Stimulated activated CD4-positive, alpha-beta T cell treated with anti-CD3 and anti-CD28 coated beads, Interleukin-4, amount 100 ng/mL, for 24 hours (primary cell): ENCODE measurements at regions not wholly inside any gene's neighbourhood (a gene's known extent, or its start where the extent isn't known, plus 50 kb on each side); places are given as distances from the start of the nearest gene placed in this dataset.

ENCODE experiments used
- DNase-seq: peaks from one replicate; pipeline ENCODE4 v3.0.0-alpha.2; 2020

DNA sequence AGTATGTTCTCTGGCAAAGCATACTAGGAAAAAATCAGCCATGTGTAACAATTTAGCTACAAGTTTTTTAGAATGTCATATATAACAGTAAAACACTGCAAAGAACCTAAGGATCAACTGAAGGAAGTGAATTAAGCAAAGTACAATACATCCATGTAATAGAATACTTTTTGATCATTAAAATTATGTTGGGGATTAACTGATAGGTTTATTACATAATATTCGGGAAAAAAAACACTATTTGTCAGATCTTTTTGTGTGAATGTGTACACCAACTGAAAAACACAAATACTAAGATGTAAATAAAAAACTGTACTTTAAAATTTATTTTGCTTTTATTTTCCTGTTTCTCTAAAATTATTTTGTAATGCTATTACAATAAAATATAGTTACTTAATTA lies 185.5 kb upstream of the DYNLRB2 start:
- no peak for DNase-seq

GRCh38 chr16:80350061-80350460 lies 190.7 kb upstream of the DYNLRB2 start:
- DNase-seq = no peak

- DNase-seq = no peak
Measured at GRCh38 chr16:80347900-80348299, 192.9 kb upstream of the DYNLRB2 start.

DNA sequence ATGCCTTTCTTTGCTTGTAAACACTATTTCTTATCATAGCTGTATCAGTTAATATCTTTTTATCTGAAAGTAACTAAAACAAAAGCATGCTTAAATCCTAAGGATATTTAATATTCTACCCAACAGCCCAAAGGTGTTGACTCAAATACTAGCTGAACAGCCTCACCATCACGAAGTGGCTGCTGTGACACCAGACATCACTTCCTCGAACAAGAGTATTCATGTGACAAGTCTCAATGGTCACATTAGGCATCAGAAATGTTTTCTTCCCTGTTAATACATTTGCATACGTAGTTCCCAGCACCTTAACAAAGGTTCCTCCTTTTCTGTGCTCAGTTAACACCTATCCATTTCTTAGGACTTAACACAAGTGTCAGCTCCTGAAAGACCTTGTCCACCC lies 193.8 kb upstream of the DYNLRB2 start:
- DNase-seq = no peak

DNA sequence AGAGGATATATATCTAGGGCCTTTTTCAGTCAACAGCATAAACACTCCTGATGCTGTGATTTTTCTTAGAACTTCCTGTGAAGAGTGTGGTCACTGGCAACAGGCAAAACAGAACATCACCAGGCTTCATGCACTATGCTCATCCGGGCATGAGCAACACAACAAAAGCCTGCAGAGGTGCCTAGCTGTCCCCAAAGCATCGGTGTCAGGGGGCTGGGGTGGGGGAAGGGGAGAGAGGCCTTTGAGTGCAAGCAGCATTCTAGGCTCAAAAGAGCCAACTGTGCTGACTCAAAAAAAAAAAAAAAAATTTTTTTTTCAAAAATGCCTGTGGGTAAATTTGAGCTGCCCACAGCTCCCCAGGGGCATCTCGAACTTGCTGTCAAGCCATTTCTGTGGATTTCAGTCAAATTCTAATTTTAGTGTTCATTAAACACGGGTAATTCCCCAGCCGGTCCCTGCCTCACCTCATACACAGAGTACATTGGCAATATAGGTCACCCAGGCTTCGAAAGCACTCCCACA lies 194.6 kb upstream of the DYNLRB2 start:
- DNase-seq = no peak

- no peak for DNase-seq
Measured at GRCh38 chr16:80345701-80346100, 195.1 kb upstream of the DYNLRB2 start.

DNA sequence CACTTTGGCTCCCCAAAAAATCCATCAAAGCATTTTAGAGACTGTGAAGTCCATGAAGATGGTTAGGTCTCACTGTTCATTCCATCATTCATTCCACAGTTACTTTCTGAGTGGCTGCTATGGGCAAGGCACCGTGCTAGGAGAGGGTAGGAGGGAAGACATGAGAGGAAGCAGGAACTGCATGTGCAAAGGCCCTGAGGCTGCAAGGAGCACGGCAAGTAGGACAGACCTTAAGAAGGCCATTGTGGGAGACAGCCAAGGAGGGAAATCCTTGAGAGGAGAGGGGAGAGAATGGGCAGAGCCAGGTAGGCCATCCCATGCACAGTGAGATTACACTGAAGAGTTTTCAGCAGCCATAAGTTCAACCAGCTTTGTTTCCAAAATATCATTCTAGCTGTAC lies 196.2 kb upstream of the DYNLRB2 start:
- DNase-seq = no peak

DNA sequence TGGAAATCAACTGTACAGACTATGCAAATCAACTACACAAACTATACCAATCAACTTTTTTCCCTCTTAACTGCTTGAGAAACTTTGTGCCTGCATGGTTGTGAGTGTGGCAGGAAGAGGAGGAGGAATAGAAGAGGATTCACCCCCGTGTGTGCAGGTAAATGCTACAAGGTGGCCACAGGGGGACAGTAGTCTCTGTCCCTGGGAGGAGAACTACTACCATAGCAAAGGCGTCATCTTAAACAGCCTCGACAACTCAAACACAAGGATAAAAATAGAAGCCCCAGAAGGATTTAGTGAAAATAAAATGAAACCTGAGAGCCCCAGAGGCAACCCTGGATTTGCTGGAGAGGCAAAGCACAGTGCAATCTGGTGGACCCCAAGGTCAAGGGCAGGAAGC lies 199.5 kb upstream of the DYNLRB2 start:
- no peak for DNase-seq

DNA sequence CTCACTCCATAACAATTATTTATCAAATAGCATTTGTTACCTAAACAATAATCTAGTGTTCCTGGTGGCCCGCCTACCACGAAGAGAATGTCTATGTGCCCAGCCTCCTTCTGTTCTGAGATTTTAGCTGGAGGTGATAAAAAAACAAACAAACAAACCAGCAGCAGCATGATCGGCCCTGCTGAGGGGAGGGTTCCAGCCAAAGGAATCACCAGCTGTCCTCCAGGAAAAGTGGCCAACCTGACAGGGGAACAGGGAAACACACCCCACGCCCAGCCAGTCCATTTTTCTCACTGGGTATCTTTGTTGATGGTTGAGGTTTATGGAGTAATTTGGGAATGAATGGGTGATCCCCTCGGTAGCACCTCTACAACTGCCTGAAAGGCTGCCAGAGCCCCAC lies 203.0 kb upstream of the DYNLRB2 start:
- DNase-seq = no peak

DNA sequence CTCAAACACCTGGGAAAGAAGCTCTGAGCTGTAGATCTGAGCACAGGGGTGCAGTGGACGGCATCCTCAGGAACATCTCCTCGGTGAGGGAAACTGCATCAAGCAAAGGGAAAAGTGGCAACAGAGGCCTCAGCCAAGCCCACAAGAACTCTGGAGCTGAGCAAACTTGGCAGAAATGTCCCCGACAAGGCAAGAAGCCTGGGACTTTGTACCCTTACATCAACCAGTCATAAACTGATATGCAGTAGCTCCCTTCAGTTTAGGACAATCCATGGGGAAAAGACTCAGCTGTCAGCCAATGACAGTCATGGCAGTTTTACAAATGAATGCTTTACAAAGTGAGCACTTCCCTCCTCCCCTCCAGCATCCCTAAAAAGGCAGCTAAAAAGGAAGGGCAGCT lies 210.0 kb upstream of the DYNLRB2 start:
- DNase-seq = no peak

DNA sequence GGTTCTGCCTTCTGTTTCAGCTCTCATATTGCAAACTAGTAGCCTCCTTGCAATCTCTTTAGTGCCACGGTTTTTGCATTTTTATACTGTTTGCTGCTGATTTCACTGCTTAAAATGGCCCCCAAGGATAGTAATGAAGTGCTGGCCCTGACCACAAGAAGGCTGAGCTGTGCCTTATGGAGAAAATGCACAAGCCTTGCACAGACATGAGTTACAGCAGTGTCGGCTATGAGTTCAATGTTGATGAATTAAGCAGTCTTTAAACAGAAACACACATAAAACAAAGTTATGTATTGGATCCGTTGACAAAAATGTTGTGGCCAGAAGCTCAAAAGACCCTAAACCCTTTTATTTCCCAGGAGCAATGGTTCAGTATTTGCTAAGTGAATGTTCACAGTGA lies 210.6 kb upstream of the DYNLRB2 start:
- DNase-seq = no peak

DNA sequence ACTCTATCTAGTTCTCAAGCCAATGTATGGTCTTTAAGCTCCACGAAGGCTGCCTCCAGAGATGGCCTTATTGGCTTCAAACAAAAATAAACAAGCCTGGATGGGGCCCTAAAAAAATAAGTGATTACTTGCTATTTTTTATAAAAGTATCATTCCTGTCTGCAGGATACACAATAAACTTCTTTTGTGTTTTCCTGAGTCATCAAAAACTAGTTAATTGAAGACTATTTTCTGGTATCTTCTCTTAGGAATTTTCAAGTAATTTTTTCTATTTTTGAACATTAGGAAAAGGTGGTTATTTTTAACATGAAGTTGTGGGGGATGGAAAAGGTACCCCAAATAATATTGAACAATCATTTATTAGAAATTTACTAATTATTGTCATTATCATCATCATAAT lies 213.1 kb upstream of the DYNLRB2 start:
- DNase-seq = no peak

DNA sequence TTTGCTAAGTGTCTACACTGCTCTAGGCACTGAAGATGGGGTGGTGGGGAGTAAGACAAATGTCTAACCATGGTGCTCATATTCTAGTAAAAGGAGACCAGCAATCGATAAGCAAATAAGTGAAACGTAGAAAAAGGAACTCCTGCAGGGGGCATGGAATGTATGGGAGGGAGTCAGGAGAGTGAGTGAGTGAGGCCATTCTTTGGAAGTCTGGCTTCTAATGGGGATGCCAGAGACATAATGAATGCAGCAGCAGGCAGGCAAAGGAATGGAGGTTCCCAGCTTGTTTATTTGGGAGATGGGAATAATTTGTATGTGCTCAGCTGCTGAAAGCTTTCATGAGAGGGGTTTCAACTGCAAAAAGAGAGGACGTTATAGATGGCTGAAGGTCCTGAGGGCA lies 216.4 kb upstream of the DYNLRB2 start:
- no peak for DNase-seq

- no peak for DNase-seq
Measured at GRCh38 chr16:80323808-80324195, 217.0 kb upstream of the DYNLRB2 start.

GRCh38 chr16:80323187-80323807 lies 217.5 kb upstream of the DYNLRB2 start:
- no peak for DNase-seq

- DNase-seq = no peak
Measured at GRCh38 chr16:80319181-80319580, 221.6 kb upstream of the DYNLRB2 start.

- no peak for DNase-seq
Measured at GRCh38 chr16:80318107-80318506, 222.7 kb upstream of the DYNLRB2 start.

DNA sequence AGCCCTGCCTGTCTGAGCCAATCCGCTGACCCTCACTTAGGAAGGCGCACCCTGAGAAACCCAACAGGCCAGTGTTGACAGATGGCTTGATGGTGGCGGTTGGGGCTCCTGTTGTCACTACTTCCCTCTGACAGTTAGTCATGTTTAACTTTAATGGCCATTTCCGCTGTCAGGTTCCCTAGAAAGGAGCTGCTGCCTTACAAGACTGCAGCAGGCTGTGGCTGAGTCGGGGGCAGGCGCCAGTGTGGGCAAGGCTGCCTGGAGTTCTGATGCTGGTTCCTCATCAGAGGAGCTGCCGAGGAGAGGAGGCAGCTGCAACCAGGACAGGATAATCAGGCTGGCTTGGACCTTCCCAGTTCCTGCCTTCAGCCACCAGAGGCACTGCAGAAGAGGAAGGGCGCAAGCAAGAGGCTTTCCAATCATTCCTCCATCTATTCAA lies 223.2 kb upstream of the DYNLRB2 start:
- DNase-seq = no peak

DNA sequence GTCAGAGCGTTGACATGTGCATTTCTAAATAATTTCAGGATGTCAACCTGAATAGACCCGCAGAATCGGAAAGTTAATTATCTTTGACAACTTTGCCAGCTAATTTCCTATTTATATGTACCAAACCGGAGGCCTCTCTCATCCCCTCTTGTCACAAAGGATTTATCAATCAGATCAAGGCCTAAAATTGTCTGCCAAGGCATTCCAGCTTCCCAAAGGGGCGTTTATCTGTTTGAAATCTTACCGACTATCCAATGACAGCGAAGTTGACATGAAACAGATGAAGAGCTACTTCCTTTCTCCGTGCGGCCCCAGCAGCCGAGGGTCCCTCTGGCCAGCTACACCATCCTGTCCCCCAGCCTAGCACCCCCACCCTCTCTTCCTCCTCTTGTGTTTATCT lies 223.7 kb upstream of the DYNLRB2 start:
- no peak for DNase-seq

DNA sequence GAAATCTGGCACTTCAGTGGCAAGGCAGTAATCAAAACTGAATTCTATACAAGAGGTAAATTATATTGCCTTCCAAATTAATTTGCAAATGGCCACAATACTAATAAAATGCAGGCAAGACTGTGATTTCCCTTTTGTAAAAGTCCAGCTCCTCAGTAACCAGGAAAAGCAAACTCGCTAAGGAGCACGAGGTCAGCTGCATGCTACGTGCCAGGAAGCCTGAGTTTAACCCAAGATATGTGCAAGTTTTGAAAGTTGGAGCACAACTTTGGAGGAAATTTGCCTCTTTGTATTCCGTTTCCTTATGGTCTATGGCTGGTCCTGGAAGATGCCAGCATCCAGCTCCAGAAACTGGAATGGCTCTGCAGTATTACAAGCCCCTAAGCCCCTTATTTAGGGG lies 226.8 kb upstream of the DYNLRB2 start:
- DNase-seq = no peak

- no peak for DNase-seq
Measured at GRCh38 chr16:80309178-80309577, 231.6 kb upstream of the DYNLRB2 start.

DNA sequence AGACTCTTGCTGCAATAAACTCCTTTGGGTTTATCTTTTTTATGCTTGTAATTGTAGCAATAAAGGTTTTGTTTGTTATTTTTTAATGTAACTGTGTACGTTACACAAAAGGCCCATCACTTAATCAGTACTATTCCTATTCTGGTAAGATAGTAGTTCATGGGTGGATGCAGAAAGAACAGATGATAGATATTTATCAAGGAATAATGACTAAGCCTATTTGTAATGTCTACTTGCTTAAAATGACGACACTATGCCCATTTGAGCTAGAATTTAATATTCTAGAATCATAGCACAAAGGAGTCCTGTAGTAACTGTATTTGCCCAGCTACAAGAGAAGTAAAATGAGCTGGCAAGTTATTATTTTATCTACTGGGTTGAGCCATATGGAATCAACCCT lies 235.4 kb upstream of the DYNLRB2 start:
- no peak for DNase-seq

GRCh38 chr16:80303691-80304090 lies 237.1 kb upstream of the DYNLRB2 start:
- no peak for DNase-seq

DNA sequence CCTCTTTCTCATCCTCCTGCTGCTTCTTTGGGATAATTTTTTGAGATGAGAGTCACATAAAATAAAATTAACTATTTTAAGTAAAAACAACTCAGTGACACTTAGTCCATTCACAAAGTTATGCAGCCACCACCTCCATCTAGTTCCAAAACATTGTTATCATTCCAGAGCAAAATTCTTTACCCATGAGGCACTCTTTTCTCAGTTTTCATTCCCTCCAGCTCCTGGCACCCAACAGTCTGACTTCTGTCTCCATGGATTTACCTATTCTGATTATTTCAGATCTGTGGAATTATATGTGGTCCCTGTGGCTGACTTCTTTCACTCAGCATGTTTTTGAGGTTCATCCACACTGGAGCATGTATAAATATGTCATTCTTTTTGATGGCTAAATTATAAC lies 239.9 kb upstream of the DYNLRB2 start:
- DNase-seq = no peak

DNA sequence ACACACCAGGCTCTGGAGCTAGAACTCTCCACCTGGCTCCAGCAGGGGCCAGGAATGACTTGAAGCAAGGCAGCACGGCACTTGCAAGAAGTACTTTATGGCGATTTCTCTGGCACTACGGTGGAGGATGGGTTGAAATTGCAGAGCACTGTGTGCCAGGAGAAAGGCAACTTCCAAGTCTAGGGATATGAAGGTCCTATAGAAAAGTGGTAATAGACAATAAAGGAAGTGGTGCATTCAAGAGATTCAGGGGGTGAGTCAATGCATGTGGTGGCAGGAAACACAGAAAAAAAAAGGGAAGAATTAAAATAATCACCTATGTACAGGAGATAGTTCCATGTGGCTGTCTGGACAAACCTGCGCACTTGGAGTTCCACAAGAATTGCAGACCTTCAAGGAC lies 240.3 kb upstream of the DYNLRB2 start:
- DNase-seq = no peak

- no peak for DNase-seq
Measured at GRCh38 chr16:80299416-80299815, 241.4 kb upstream of the DYNLRB2 start.
